Fibroblast of lung (primary cell): ENCODE measurements at regions not wholly inside any gene's neighbourhood (a gene's known extent, or its start where the extent isn't known, plus 50 kb on each side); places are given as distances from the start of the nearest gene placed in this dataset.

Experiments
- EZH2 ChIP-seq: IDR thresholded peaks from 2 replicates; pipeline ENCODE4 v1.5.1; 2012; ENCODE audit warnings: low read length, control low read depth, mild to moderate bottlenecking; ENCODE audit errors: missing control alignments
- TF ChIP-seq, protein P1 (sequence below), 2 donors: IDR thresholded peaks in 1 of 2; conservative IDR thresholded peaks in 1 of 2; 1 replicate in 1 of 2; 2 replicates in 1 of 2; pipeline ENCODE4 v1.5.1; 2011 to 2012; ENCODE audit warnings: low read length in 2 of 2, control low read depth in 1 of 2, inconsistent platforms in 1 of 2, low read depth in 1 of 2, mild to moderate bottlenecking in 1 of 2

DNA sequence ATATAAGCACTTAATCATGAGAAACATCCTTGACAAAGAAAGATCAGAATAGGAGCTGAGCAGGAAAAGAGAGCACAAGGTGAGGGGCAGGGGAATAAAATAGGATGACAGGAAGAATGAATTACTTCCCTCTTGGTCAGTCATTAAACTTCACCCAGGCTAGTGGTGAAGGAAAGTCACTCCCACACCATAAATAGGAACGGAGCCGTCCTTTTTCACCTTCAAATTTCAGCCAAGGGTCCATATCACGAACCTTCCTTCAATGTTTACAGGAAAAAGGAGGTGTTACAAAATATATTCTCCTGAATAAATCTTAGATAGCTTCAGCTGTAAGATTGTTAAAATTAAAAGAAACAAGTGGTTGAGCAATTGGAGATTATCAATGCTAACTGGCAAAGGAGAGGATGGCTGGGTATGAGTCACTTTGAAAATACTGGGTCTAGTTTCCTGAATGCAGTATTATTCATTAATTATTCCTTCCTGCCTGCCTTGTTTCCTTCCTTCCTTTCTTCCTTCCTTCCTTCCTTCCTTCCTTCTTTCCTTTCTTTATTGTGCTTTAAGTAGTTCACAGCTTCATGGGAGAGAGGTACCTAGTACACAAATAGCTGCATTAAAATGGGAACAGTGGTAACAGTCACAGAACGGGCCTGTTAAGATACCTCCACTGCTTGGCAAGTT, 292.3 kb upstream of the ID2 start:
- TF ChIP-seq EZH2: no peak
- TF ChIP-seq, protein P1, sequence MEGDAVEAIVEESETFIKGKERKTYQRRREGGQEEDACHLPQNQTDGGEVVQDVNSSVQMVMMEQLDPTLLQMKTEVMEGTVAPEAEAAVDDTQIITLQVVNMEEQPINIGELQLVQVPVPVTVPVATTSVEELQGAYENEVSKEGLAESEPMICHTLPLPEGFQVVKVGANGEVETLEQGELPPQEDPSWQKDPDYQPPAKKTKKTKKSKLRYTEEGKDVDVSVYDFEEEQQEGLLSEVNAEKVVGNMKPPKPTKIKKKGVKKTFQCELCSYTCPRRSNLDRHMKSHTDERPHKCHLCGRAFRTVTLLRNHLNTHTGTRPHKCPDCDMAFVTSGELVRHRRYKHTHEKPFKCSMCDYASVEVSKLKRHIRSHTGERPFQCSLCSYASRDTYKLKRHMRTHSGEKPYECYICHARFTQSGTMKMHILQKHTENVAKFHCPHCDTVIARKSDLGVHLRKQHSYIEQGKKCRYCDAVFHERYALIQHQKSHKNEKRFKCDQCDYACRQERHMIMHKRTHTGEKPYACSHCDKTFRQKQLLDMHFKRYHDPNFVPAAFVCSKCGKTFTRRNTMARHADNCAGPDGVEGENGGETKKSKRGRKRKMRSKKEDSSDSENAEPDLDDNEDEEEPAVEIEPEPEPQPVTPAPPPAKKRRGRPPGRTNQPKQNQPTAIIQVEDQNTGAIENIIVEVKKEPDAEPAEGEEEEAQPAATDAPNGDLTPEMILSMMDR (conservative IDR thresholded peaks at IDR 0.05 in 1 of 2, IDR thresholded peaks at IDR 0.05 in 1 of 2; ENCODE audit: low read depth in 1 of 2, low read length in 2 of 2): no peak
